Keratinocyte (primary cell): ENCODE measurements at regions not wholly inside any gene's neighbourhood (a gene's known extent, or its start where the extent isn't known, plus 50 kb on each side); places are given as distances from the start of the nearest gene placed in this dataset.

ENCODE experiments used
- DNase-seq: peaks from one replicate; pipeline ENCODE4 v3.0.0-alpha.2; 2011; ENCODE audit warnings: low read depth, missing footprints, low spot score
- FAIRE-seq: peaks from 2 replicates; lab custom pipeline; 2011; peaks lifted over from hg19 to GRCh38; lab: Jason Lieb, UNC
- H2AFZ ChIP-seq: 2 replicates; pipeline ENCODE4 v1.6.0; 2012; ENCODE audit warnings: low read length, control low read depth, inconsistent platforms; ENCODE audit not compliant: control insufficient read depth
- H3K27ac ChIP-seq: 2 replicates; pipeline ENCODE4 v1.5.1; 2011; ENCODE audit warnings: low read length; ENCODE audit not compliant: control insufficient read depth, insufficient read depth
- H3K27me3 ChIP-seq: 3 replicates; pipeline ENCODE4 v1.6.0; 2011; ENCODE audit warnings: low read length; ENCODE audit not compliant: control insufficient read depth, insufficient read depth; ENCODE audit errors: extremely low read depth
- H3K36me3 ChIP-seq, 2 experiments: 2 replicates in 1 of 2; 3 replicates in 1 of 2; pipeline ENCODE4 v1.5.1; 2011; ENCODE audit warnings: low read length in 2 of 2, mild to moderate bottlenecking in 1 of 2; ENCODE audit not compliant: control insufficient read depth in 2 of 2, insufficient read depth in 2 of 2; ENCODE audit errors: extremely low read depth in 1 of 2
- H3K4me1 ChIP-seq: 3 replicates; pipeline ENCODE4 v1.5.1; 2011; ENCODE audit warnings: low read length; ENCODE audit not compliant: control insufficient read depth, insufficient read depth; ENCODE audit errors: extremely low read depth
- H3K4me2 ChIP-seq: 3 replicates; pipeline ENCODE4 v1.6.0; 2011; ENCODE audit warnings: low read depth, low read length; ENCODE audit not compliant: control insufficient read depth, insufficient read depth; ENCODE audit errors: extremely low read depth
- H3K4me3 ChIP-seq, 3 experiments: fragments of 200-600 bp in 1 of 3; sonication (generic) in 1 of 3; 2 replicates in 2 of 3; 3 replicates in 1 of 3; pipeline ENCODE4 v1.5.1; 2011 to 2016; ENCODE audit warnings: low read length in 3 of 3, mild to moderate bottlenecking in 3 of 3, control low read depth in 2 of 3, inconsistent platforms in 1 of 3, low read depth in 1 of 3, mixed read lengths in 1 of 3, mixed run types in 1 of 3, moderate library complexity in 1 of 3; ENCODE audit not compliant: control insufficient read depth in 2 of 3, insufficient read depth in 2 of 3; ENCODE audit errors: extremely low read depth in 1 of 3
- H3K79me2 ChIP-seq: 2 replicates; pipeline ENCODE4 v1.6.0; 2012; ENCODE audit warnings: low read length; ENCODE audit not compliant: control insufficient read depth, insufficient read depth
- H3K9ac ChIP-seq: 3 replicates; pipeline ENCODE4 v1.6.0; 2011; ENCODE audit warnings: low read length; ENCODE audit not compliant: control insufficient read depth, insufficient read depth; ENCODE audit errors: extremely low read depth
- H3K9me1 ChIP-seq: 3 replicates; pipeline ENCODE4 v1.6.0; 2011; ENCODE audit warnings: low read length; ENCODE audit not compliant: control insufficient read depth, insufficient read depth; ENCODE audit errors: extremely low read depth
- H3K9me3 ChIP-seq: 2 replicates; pipeline ENCODE4 v1.5.1; 2012; ENCODE audit warnings: low read depth, low read length; ENCODE audit not compliant: control insufficient read depth
- H4K20me1 ChIP-seq: 3 replicates; pipeline ENCODE4 v1.6.0; 2011; ENCODE audit warnings: low read length; ENCODE audit not compliant: control insufficient read depth, insufficient read depth; ENCODE audit errors: extremely low read depth
- CTCF ChIP-seq, 3 experiments: IDR thresholded peaks in 1 of 3; conservative IDR thresholded peaks in 1 of 3; optimal IDR thresholded peaks in 1 of 3; 2 replicates in 2 of 3; 3 replicates in 1 of 3; pipeline versions ENCODE3 to v1.5.1; 2011; ENCODE audit warnings: low read length in 3 of 3, mild to moderate bottlenecking in 3 of 3, moderate library complexity in 2 of 3, control low read depth in 1 of 3, inconsistent platforms in 1 of 3; ENCODE audit not compliant: insufficient read depth in 2 of 3; ENCODE audit errors: extremely low read depth in 1 of 3
- EZH2 ChIP-seq: IDR thresholded peaks from one replicate; pipeline ENCODE4 v1.6.1; 2012; ENCODE audit warnings: inconsistent platforms, mild to moderate bottlenecking, low read length, moderate library complexity
- dilution Hi-C: fragments of 300-500 bp; cut with MboI; formaldehyde crosslinking; loops from one replicate; pipeline ENCODE4 v1.7.0; 2020; ENCODE audit warnings: low sequenced_read_pairs; ENCODE audit not compliant: extremely low pct_ligation_motif_present

GRCh38 chr1:222243902-222244301 is 304.0 kb downstream of the HHIPL2 start:
- TF ChIP-seq EZH2 (no peak), CTCF (optimal IDR thresholded peaks at IDR 0.05 in 1 of 3, IDR thresholded peaks at IDR 0.05 in 1 of 3, conservative IDR thresholded peaks at IDR 0.05 in 1 of 3; ENCODE audit: extremely low read depth in 1 of 3, insufficient read depth in 2 of 3, low read length in 3 of 3) (no peak)
- peak overlapping the region; percentile 50 for H3K27ac ChIP-seq
- H3K4me2 ChIP-seq = peak overlapping the region; percentile 8

GRCh38 chr1:222242492-222242891 is 305.4 kb downstream of the HHIPL2 start:
- H4K20me1 ChIP-seq = no peaks in the 10 kb centered on the region
- dilution Hi-C loops = no loop called here

More at GRCh38 chr1:222243902-222244301, 304.0 kb downstream of the HHIPL2 start:
- FAIRE-seq (peak; percentile 98), DNase-seq (peak; percentile 75)
- Histone ChIP-seq H3K36me3 (no peaks in the 10 kb centered on the region), H3K9me1 (no peaks in the 10 kb centered on the region), H3K9ac (no peak overlapping the region), H2AFZ (no peak overlapping the region), H3K4me1 (peaks cover 26% of the 10 kb centered on the region), H3K4me3 (no peak overlapping the region), H3K27me3 (no peaks in the 10 kb centered on the region), H4K20me1 (no peaks in the 10 kb centered on the region), H3K9me3 (no peaks in the 10 kb centered on the region), H3K79me2 (no peaks in the 10 kb centered on the region)
- dilution Hi-C loops = no loop called here

GRCh38 chr1:222241410-222241809 is 306.5 kb downstream of the HHIPL2 start:
- H3K27me3 ChIP-seq = no peaks in the 10 kb centered on the region
- H3K4me3 ChIP-seq = no peak overlapping the region
- no peaks in the 10 kb centered on the region for H3K9me3 ChIP-seq
- no peak for FAIRE-seq
- H3K9ac ChIP-seq = no peak overlapping the region
- H3K9me1 ChIP-seq = no peaks in the 10 kb centered on the region
- H3K27ac ChIP-seq = no peak overlapping the region
- H4K20me1 ChIP-seq = no peaks in the 10 kb centered on the region
- dilution Hi-C loops = no loop called here
- H3K4me1 ChIP-seq = peaks cover 26% of the 10 kb centered on the region
- no peak for DNase-seq
- no peak for TF ChIP-seq CTCF (optimal IDR thresholded peaks at IDR 0.05 in 1 of 3, IDR thresholded peaks at IDR 0.05 in 1 of 3, conservative IDR thresholded peaks at IDR 0.05 in 1 of 3; ENCODE audit: extremely low read depth in 1 of 3, insufficient read depth in 2 of 3, low read length in 3 of 3)
- no peak for TF ChIP-seq EZH2
- no peak overlapping the region for H2AFZ ChIP-seq
- no peaks in the 10 kb centered on the region for H3K36me3 ChIP-seq
- H3K4me2 ChIP-seq = no peak overlapping the region
- no peaks in the 10 kb centered on the region for H3K79me2 ChIP-seq

More at GRCh38 chr1:222242492-222242891, 305.4 kb downstream of the HHIPL2 start:
- DNase-seq (no peak), FAIRE-seq (no peak)
- Histone ChIP-seq H3K9ac (no peak overlapping the region), H3K27me3 (no peaks in the 10 kb centered on the region), H3K27ac (no peak overlapping the region), H3K36me3 (no peaks in the 10 kb centered on the region), H3K4me3 (no peak overlapping the region), H3K4me2 (no peak overlapping the region), H3K4me1 (peaks cover 26% of the 10 kb centered on the region), H3K9me1 (no peaks in the 10 kb centered on the region), H3K9me3 (no peaks in the 10 kb centered on the region), H3K79me2 (no peaks in the 10 kb centered on the region), H2AFZ (no peak overlapping the region)
- no peak for TF ChIP-seq EZH2
